ENCODE measurements at regions not wholly inside any gene's neighbourhood (a gene's known extent, or its start where the extent isn't known, plus 50 kb on each side); places are given as distances from the start of the nearest gene placed in this dataset.

DNA sequence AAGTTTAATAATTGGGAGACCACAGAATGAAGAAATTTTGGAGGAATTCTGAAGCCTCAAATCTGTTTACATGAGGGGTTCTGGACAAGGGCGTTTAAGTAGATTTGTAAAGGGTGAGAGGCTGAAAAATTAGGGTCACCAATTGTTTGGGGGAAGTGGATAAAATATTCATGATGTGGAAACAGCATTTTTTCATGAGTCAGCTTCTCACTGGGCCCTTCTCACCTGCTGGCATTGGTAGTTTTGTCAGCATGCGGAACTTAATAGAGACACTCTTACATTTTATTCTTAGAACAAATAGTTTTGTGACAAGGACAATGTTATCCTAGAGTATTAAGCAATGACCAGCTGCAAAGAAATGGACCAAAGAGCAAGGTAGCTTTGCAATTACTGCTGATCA, 634.4 kb downstream of the LRFN5 start (continued):
- TF ChIP-seq, protein P1, sequence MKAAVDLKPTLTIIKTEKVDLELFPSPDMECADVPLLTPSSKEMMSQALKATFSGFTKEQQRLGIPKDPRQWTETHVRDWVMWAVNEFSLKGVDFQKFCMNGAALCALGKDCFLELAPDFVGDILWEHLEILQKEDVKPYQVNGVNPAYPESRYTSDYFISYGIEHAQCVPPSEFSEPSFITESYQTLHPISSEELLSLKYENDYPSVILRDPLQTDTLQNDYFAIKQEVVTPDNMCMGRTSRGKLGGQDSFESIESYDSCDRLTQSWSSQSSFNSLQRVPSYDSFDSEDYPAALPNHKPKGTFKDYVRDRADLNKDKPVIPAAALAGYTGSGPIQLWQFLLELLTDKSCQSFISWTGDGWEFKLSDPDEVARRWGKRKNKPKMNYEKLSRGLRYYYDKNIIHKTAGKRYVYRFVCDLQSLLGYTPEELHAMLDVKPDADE (IDR thresholded peaks at IDR 0.05), result no peak
- TF ChIP-seq JUNB (IDR thresholded peaks at IDR 0.05; ENCODE audit: unreplicated experiment) (no peak), CREB1 (CRISPR knock-in tag; IDR thresholded peaks at IDR 0.05; ENCODE audit: low read depth) (no peak), POLR2AphosphoS5 (IDR thresholded peaks at IDR 0.05; ENCODE audit: low read depth) (no peak), NANOG (IDR thresholded peaks at IDR 0.05; ENCODE audit: borderline replicate concordance) (no peak), ZNF114 (CRISPR knock-in tag; IDR thresholded peaks at IDR 0.05) (no peak)
- TF ChIP-seq, protein P2, sequence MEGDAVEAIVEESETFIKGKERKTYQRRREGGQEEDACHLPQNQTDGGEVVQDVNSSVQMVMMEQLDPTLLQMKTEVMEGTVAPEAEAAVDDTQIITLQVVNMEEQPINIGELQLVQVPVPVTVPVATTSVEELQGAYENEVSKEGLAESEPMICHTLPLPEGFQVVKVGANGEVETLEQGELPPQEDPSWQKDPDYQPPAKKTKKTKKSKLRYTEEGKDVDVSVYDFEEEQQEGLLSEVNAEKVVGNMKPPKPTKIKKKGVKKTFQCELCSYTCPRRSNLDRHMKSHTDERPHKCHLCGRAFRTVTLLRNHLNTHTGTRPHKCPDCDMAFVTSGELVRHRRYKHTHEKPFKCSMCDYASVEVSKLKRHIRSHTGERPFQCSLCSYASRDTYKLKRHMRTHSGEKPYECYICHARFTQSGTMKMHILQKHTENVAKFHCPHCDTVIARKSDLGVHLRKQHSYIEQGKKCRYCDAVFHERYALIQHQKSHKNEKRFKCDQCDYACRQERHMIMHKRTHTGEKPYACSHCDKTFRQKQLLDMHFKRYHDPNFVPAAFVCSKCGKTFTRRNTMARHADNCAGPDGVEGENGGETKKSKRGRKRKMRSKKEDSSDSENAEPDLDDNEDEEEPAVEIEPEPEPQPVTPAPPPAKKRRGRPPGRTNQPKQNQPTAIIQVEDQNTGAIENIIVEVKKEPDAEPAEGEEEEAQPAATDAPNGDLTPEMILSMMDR (conservative IDR thresholded peaks at IDR 0.05; ENCODE audit: low read depth in 2 of 2), result no peak
- TF ChIP-seq, protein P3, sequence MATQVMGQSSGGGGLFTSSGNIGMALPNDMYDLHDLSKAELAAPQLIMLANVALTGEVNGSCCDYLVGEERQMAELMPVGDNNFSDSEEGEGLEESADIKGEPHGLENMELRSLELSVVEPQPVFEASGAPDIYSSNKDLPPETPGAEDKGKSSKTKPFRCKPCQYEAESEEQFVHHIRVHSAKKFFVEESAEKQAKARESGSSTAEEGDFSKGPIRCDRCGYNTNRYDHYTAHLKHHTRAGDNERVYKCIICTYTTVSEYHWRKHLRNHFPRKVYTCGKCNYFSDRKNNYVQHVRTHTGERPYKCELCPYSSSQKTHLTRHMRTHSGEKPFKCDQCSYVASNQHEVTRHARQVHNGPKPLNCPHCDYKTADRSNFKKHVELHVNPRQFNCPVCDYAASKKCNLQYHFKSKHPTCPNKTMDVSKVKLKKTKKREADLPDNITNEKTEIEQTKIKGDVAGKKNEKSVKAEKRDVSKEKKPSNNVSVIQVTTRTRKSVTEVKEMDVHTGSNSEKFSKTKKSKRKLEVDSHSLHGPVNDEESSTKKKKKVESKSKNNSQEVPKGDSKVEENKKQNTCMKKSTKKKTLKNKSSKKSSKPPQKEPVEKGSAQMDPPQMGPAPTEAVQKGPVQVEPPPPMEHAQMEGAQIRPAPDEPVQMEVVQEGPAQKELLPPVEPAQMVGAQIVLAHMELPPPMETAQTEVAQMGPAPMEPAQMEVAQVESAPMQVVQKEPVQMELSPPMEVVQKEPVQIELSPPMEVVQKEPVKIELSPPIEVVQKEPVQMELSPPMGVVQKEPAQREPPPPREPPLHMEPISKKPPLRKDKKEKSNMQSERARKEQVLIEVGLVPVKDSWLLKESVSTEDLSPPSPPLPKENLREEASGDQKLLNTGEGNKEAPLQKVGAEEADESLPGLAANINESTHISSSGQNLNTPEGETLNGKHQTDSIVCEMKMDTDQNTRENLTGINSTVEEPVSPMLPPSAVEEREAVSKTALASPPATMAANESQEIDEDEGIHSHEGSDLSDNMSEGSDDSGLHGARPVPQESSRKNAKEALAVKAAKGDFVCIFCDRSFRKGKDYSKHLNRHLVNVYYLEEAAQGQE (IDR thresholded peaks at IDR 0.05; ENCODE audit: unreplicated experiment), result no peak

DNA sequence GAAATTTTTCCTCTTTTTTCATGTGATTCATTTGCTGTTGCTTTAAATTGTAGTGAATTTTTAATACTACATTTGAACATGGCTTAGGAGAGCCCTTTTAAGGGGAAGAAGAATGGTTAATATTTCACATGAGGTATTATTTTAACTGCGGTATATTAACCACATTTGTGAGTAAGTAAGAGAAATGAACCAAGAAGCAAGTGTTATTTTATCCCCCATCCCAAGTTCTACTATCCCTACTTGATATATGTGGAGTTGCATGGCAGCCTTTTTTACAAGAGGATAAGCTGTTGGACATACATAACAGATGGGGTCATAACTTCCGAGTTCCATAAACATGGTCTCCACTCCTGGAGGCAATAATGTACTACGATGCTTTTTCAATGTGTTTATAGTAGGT, 623.3 kb downstream of the LRFN5 start:
- Mint-ChIP-seq H3K4me1 (no peaks in the 10 kb centered on the region), H3K9me3 (peaks cover 13% of the 10 kb centered on the region; the same call in 2 of the 3 replicates), H3K27me3 (ENCODE audit: insufficient read depth, low read depth, poor library complexity) (no peaks in the 10 kb centered on the region), H3K27ac (no peak overlapping the region), H3K36me3 (ENCODE audit: low read depth) (peaks cover 11% of the 10 kb centered on the region; the same call in 1 of the 3 replicates), H3K4me3 (no peak overlapping the region)
- Histone ChIP-seq H3K36me3 (ENCODE audit: insufficient read depth) (no peaks in the 10 kb centered on the region), H3F3A (replicated peaks; ENCODE audit: low read depth) (no peaks in the 10 kb centered on the region), H3K4me2 (no peak overlapping the region), H3K27me3 (ENCODE audit: insufficient read depth) (no peaks in the 10 kb centered on the region), H3K4me1 (ENCODE audit: insufficient read depth) (no peaks in the 10 kb centered on the region), H3K79me2 (replicated peaks; ENCODE audit: insufficient read depth) (no peaks in the 10 kb centered on the region), H3K9me2 (ENCODE audit: insufficient read depth) (no peaks in the 10 kb centered on the region), H4K20me1 (replicated peaks; ENCODE audit: insufficient read depth) (no peaks in the 10 kb centered on the region), H2AFZ (no peak overlapping the region), H3K4me3 (no peak overlapping the region), H3K27ac (ENCODE audit: low read depth) (no peak overlapping the region)
- no peak for DNase-seq (ENCODE audit: low spot score)
- ATAC-seq, result no peak
- TF ChIP-seq STAT1 (IDR thresholded peaks at IDR 0.05; ENCODE audit: unreplicated experiment), result no peak
- no peak for TF ChIP-seq POLR2AphosphoS5 (IDR thresholded peaks at IDR 0.05; ENCODE audit: low read depth)
- no peak for TF ChIP-seq ZNF331 (CRISPR knock-in tag; IDR thresholded peaks at IDR 0.05; ENCODE audit: low read depth)
- no peak for TF ChIP-seq EZH2 (IDR thresholded peaks at IDR 0.05; ENCODE audit: low read depth, unreplicated experiment)
- no peak for TF ChIP-seq EZH2phosphoT487 (IDR thresholded peaks at IDR 0.05; ENCODE audit: unreplicated experiment)
- TF ChIP-seq CREB1 (CRISPR knock-in tag; IDR thresholded peaks at IDR 0.05; ENCODE audit: low read depth), result no peak
- TF ChIP-seq, protein P4, sequence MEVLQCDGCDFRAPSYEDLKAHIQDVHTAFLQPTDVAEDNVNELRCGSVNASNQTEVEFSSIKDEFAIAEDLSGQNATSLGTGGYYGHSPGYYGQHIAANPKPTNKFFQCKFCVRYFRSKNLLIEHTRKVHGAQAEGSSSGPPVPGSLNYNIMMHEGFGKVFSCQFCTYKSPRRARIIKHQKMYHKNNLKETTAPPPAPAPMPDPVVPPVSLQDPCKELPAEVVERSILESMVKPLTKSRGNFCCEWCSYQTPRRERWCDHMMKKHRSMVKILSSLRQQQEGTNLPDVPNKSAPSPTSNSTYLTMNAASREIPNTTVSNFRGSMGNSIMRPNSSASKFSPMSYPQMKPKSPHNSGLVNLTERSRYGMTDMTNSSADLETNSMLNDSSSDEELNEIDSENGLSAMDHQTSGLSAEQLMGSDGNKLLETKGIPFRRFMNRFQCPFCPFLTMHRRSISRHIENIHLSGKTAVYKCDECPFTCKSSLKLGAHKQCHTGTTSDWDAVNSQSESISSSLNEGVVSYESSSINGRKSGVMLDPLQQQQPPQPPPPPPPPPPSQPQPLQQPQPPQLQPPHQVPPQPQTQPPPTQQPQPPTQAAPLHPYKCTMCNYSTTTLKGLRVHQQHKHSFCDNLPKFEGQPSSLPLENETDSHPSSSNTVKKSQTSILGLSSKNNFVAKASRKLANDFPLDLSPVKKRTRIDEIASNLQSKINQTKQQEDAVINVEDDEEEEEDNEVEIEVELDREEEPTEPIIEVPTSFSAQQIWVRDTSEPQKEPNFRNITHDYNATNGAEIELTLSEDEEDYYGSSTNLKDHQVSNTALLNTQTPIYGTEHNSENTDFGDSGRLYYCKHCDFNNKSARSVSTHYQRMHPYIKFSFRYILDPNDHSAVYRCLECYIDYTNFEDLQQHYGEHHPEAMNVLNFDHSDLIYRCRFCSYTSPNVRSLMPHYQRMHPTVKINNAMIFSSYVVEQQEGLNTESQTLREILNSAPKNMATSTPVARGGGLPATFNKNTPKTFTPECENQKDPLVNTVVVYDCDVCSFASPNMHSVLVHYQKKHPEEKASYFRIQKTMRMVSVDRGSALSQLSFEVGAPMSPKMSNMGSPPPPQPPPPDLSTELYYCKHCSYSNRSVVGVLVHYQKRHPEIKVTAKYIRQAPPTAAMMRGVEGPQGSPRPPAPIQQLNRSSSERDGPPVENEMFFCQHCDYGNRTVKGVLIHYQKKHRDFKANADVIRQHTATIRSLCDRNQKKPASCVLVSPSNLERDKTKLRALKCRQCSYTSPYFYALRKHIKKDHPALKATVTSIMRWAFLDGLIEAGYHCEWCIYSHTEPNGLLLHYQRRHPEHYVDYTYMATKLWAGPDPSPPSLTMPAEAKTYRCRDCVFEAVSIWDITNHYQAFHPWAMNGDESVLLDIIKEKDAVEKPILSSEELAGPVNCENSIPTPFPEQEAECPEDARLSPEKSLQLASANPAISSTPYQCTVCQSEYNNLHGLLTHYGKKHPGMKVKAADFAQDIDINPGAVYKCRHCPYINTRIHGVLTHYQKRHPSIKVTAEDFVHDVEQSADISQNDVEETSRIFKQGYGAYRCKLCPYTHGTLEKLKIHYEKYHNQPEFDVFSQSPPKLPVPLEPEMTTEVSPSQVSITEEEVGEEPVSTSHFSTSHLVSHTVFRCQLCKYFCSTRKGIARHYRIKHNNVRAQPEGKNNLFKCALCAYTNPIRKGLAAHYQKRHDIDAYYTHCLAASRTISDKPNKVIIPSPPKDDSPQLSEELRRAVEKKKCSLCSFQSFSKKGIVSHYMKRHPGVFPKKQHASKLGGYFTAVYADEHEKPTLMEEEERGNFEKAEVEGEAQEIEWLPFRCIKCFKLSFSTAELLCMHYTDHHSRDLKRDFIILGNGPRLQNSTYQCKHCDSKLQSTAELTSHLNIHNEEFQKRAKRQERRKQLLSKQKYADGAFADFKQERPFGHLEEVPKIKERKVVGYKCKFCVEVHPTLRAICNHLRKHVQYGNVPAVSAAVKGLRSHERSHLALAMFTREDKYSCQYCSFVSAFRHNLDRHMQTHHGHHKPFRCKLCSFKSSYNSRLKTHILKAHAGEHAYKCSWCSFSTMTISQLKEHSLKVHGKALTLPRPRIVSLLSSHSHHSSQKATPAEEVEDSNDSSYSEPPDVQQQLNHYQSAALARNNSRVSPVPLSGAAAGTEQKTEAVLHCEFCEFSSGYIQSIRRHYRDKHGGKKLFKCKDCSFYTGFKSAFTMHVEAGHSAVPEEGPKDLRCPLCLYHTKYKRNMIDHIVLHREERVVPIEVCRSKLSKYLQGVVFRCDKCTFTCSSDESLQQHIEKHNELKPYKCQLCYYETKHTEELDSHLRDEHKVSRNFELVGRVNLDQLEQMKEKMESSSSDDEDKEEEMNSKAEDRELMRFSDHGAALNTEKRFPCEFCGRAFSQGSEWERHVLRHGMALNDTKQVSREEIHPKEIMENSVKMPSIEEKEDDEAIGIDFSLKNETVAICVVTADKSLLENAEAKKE (CRISPR knock-in tag; IDR thresholded peaks at IDR 0.05), result no peak

Measured in GM23338 (cell line).